Endothelial cell (in vitro differentiated cells): ENCODE measurements at regions not wholly inside any gene's neighbourhood (a gene's known extent, or its start where the extent isn't known, plus 50 kb on each side); places are given as distances from the start of the nearest gene placed in this dataset.

Experiments
- DNase-seq: peaks from one replicate; pipeline ENCODE4 v3.0.0; 2021; ENCODE audit warnings: low spot score
- H3K27ac Mint-ChIP-seq: one replicate; pipeline ENCODE4 v1.8.0; 2021; ENCODE audit warnings: mixed read lengths, inconsistent platforms; ENCODE audit not compliant: unreplicated experiment
- H3K27me3 Mint-ChIP-seq: one replicate; pipeline ENCODE4 v1.8.0; 2021; ENCODE audit warnings: mild to moderate bottlenecking, moderate library complexity, mixed read lengths, inconsistent platforms; ENCODE audit not compliant: unreplicated experiment
- H3K36me3 Mint-ChIP-seq: one replicate; pipeline ENCODE4 v1.8.0; 2021; ENCODE audit warnings: mild to moderate bottlenecking, low read depth, mixed read lengths, inconsistent platforms; ENCODE audit not compliant: unreplicated experiment
- H3K4me1 Mint-ChIP-seq: one replicate; pipeline ENCODE4 v1.8.0; 2021; ENCODE audit warnings: mild to moderate bottlenecking, mixed read lengths, inconsistent platforms; ENCODE audit not compliant: unreplicated experiment
- H3K4me3 Mint-ChIP-seq: one replicate; pipeline ENCODE4 v1.8.0; 2021; ENCODE audit warnings: mild to moderate bottlenecking, mixed read lengths, inconsistent platforms; ENCODE audit not compliant: unreplicated experiment
- H3K9me3 Mint-ChIP-seq: one replicate; pipeline ENCODE4 v1.8.0; 2021; ENCODE audit warnings: mixed read lengths, inconsistent platforms; ENCODE audit not compliant: unreplicated experiment
- TF ChIP-seq, protein P1 (sequence below): fragments of 200-600 bp; sonication (generic); IDR thresholded peaks from one replicate; pipeline ENCODE4 v1.5.0; 2021; ENCODE audit warnings: antibody characterized with exemption; ENCODE audit not compliant: unreplicated experiment

DNA sequence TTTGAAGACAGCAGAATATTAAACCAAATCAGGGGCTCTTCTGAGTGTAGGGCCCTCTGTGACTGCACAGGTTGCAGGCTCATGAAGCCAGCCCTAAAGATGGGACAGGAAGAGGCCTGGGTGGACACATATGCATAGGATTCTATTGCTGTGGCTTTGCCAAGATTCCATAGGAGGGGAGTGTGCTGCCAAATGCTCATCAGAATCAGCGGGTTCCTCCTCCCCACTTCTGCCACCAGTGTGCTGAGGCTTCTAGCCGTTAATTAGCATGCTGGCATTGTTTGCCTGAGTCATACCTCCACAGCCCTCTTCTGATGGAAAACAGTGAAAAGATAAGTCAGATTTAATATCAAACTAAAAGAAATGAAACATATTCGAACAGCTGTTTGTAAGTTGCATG, 103.9 kb upstream of the TMEFF2 start:
- Mint-ChIP-seq H3K4me3 (no peak overlapping the region), H3K27ac (no peak overlapping the region), H3K27me3 (no peaks in the 10 kb centered on the region), H3K9me3 (no peaks in the 10 kb centered on the region), H3K36me3 (no peaks in the 10 kb centered on the region), H3K4me1 (no peaks in the 10 kb centered on the region)
- TF ChIP-seq, protein P1, sequence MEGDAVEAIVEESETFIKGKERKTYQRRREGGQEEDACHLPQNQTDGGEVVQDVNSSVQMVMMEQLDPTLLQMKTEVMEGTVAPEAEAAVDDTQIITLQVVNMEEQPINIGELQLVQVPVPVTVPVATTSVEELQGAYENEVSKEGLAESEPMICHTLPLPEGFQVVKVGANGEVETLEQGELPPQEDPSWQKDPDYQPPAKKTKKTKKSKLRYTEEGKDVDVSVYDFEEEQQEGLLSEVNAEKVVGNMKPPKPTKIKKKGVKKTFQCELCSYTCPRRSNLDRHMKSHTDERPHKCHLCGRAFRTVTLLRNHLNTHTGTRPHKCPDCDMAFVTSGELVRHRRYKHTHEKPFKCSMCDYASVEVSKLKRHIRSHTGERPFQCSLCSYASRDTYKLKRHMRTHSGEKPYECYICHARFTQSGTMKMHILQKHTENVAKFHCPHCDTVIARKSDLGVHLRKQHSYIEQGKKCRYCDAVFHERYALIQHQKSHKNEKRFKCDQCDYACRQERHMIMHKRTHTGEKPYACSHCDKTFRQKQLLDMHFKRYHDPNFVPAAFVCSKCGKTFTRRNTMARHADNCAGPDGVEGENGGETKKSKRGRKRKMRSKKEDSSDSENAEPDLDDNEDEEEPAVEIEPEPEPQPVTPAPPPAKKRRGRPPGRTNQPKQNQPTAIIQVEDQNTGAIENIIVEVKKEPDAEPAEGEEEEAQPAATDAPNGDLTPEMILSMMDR, result no peak
- no peak for DNase-seq

DNA sequence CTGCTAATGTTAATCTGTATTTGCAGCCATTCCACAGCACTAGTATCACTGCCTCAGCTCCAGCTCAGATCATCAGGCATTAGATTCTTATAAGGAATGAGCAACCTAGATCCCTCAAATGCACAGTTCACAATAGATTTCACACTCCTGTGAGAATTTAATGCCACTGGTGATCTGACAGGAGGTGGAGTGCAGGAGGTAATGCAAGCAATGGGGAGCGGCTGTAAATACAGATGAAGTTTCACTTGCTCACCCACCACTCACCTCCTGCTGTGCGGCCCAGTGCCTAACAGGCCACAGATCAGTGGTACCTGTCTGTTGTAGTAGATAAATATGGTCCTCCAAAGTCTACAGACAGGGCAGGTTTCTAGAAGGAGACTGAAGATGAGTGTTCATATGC, 97.7 kb upstream of the TMEFF2 start:
- Mint-ChIP-seq H3K4me3 (no peak overlapping the region), H3K27ac (no peak overlapping the region), H3K36me3 (no peaks in the 10 kb centered on the region), H3K27me3 (peaks cover 2% of the 10 kb centered on the region), H3K9me3 (no peaks in the 10 kb centered on the region), H3K4me1 (no peaks in the 10 kb centered on the region)
- TF ChIP-seq, protein P1, result no peak
- DNase-seq, result no peak

DNA sequence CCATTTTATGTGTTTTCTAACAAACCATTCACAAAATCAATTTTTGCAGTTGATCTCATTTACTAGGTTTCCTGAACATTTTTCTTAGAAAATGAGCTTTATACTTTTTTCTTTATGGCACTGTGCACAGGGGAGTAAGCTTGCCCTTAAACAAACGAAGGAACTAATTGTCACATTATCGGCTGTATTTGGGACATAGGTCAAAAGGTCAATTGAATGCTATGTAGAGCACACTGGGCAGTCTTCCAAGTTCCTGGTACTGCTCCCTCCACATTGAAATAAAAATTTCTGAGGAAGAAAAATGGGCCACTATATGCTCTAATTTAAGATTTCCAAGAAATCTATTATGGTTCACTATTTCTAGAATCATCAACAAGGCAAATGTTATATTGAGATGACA, 93.6 kb upstream of the TMEFF2 start:
- Mint-ChIP-seq H3K4me1 (no peaks in the 10 kb centered on the region), H3K27ac (no peak overlapping the region), H3K4me3 (no peak overlapping the region), H3K36me3 (no peaks in the 10 kb centered on the region), H3K9me3 (no peaks in the 10 kb centered on the region), H3K27me3 (peaks cover 2% of the 10 kb centered on the region)
- no peak for DNase-seq
- TF ChIP-seq, protein P1, result no peak

DNA sequence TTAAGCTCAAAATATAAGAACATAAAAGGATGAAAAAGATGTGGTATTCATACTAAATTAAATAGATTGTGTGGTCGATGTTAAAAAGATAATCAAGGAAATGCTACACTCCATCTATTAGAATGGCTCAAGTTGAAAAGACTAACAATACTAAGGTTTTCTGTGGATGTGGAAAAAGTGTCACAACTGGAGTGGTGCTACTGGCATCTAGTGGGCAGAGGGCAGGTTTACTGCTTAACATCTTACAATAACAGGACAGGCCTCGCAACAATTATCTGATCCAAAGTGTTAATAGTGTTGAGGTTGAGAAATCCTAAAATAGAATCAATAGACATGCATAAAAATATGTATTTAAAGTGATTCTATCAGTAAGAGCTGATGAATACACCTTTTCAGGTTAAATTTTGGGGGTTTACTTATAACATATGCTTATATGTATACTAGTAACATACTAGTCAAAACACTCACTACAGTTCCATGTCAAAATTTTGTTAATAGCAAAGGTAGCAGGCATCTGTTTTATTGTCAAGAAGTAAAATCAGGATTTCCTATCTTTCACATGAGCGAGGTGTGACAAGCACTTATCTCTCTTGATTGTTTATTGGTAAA, 91.5 kb upstream of the TMEFF2 start:
- no peak overlapping the region for H3K27ac Mint-ChIP-seq
- DNase-seq, result peak; percentile 17
- H3K9me3 Mint-ChIP-seq, result no peaks in the 10 kb centered on the region
- no peak overlapping the region for H3K4me3 Mint-ChIP-seq
- no peaks in the 10 kb centered on the region for H3K27me3 Mint-ChIP-seq
- TF ChIP-seq, protein P1, result peak; percentile 33
- no peaks in the 10 kb centered on the region for H3K36me3 Mint-ChIP-seq
- H3K4me1 Mint-ChIP-seq, result no peaks in the 10 kb centered on the region

DNA sequence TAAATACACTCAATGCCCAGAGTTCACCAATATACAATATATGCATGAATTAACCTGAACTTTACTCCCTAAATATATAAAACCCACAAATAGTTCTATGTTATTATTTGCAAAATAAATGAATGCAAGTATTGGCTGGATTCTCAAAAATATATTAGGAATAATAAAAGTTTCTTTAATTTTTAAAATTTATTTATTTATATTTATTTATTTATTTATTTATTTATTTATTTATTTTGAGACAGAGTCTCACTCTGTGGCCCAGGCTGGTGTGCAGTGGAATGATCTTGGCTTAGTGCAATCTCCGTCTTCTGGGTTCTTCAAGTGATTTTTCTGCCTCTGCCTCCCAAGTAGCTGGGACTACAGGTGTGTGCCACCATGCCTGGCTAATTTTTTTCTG, 88.7 kb upstream of the TMEFF2 start:
- Mint-ChIP-seq H3K36me3 (no peaks in the 10 kb centered on the region), H3K27me3 (no peaks in the 10 kb centered on the region), H3K9me3 (no peaks in the 10 kb centered on the region), H3K4me1 (no peaks in the 10 kb centered on the region), H3K4me3 (no peak overlapping the region), H3K27ac (no peak overlapping the region)
- no peak for DNase-seq
- TF ChIP-seq, protein P1, result no peak
